Left lobe of liver (tissue), 2 donors: ENCODE measurements at regions not wholly inside any gene's neighbourhood (a gene's known extent, or its start where the extent isn't known, plus 50 kb on each side); places are given as distances from the start of the nearest gene placed in this dataset.

Experiments used
- ATAC-seq: fragments of 200-7000 bp; cut with Tn5 transposase; one replicate; pipeline ENCODE4 v1.9.1; 2020; ENCODE audit warnings: mild to moderate bottlenecking, moderate library complexity
- DNase-seq: peaks from one replicate; pipeline ENCODE4 v3.0.0-alpha.2; 2020; ENCODE audit warnings: low spot score
- donor health status: DM: no; HTN: no; CAD: no; lungs with moderate emphysema.
- donor health status: DM: no; HTN: yes; CAD: no.

- ATAC-seq (no peak), DNase-seq (no peak)
Measured at GRCh38 chr5:56494300-56494731, 261.2 kb upstream of the ANKRD55 start.

GRCh38 chr5:56493766-56494165 is 260.6 kb upstream of the ANKRD55 start:
- no peak for ATAC-seq

GRCh38 chr5:56493308-56493707 is 260.2 kb upstream of the ANKRD55 start:
- no peak for DNase-seq
- no peak for ATAC-seq

More at GRCh38 chr5:56493766-56494165, 260.6 kb upstream of the ANKRD55 start:
- DNase-seq, result no peak

GRCh38 chr5:56492812-56493211 is 259.7 kb upstream of the ANKRD55 start:
- DNase-seq, result no peak
- ATAC-seq, result no peak

GRCh38 chr5:56490971-56491468 is 257.9 kb upstream of the ANKRD55 start:
- ATAC-seq, result no peak
- DNase-seq, result no peak

- ATAC-seq (no peak), DNase-seq (no peak)
Measured at GRCh38 chr5:56489272-56489671, 256.1 kb upstream of the ANKRD55 start.

GRCh38 chr5:56487528-56488115 is 254.5 kb upstream of the ANKRD55 start:
- no peak for DNase-seq
- ATAC-seq, result no peak

GRCh38 chr5:56482363-56482762 is 249.2 kb upstream of the ANKRD55 start:
- ATAC-seq, result no peak
- DNase-seq, result no peak

GRCh38 chr5:56481428-56482357 is 248.6 kb upstream of the ANKRD55 start:
- ATAC-seq, result peak; percentile 67
- DNase-seq, result no peak

- DNase-seq, result no peak
- peak; percentile 69 for ATAC-seq
Measured at GRCh38 chr5:56480705-56481427, 247.7 kb upstream of the ANKRD55 start.

- no peak for DNase-seq
- ATAC-seq, result peak; percentile 26
Measured at GRCh38 chr5:56480078-56480704, 247.1 kb upstream of the ANKRD55 start.

- ATAC-seq, result no peak
- no peak for DNase-seq
Measured at GRCh38 chr5:56479696-56480077, 246.6 kb upstream of the ANKRD55 start.

- no peak for DNase-seq
- no peak for ATAC-seq
Measured at GRCh38 chr5:56479126-56479525, 246.0 kb upstream of the ANKRD55 start.

- DNase-seq, result no peak
Measured at GRCh38 chr5:56478062-56478461, 244.9 kb upstream of the ANKRD55 start.

GRCh38 chr5:56476487-56476856 is 243.3 kb upstream of the ANKRD55 start:
- DNase-seq (no peak), ATAC-seq (no peak)

More at GRCh38 chr5:56478062-56478461, 244.9 kb upstream of the ANKRD55 start:
- ATAC-seq, result no peak

GRCh38 chr5:56475689-56476486 is 242.8 kb upstream of the ANKRD55 start:
- ATAC-seq (no peak), DNase-seq (no peak)

GRCh38 chr5:56471707-56472106 is 238.6 kb upstream of the ANKRD55 start:
- ATAC-seq (no peak), DNase-seq (no peak)

- DNase-seq (no peak), ATAC-seq (no peak)
Measured at GRCh38 chr5:56470007-56470406, 236.9 kb upstream of the ANKRD55 start.

GRCh38 chr5:56468277-56468676 is 235.1 kb upstream of the ANKRD55 start:
- no peak for ATAC-seq
- no peak for DNase-seq

- ATAC-seq (no peak), DNase-seq (no peak)
Measured at GRCh38 chr5:56467176-56467717, 234.1 kb upstream of the ANKRD55 start.
